ENCODE measurements at regions not wholly inside any gene's neighbourhood (a gene's known extent, or its start where the extent isn't known, plus 50 kb on each side); places are given as distances from the start of the nearest gene placed in this dataset.

- no peak for TF ChIP-seq EZH2phosphoT487 (IDR thresholded peaks at IDR 0.05; ENCODE audit: borderline replicate concordance)
- Histone ChIP-seq H3K27me3 (ENCODE audit: insufficient read depth, low read length, poor library complexity, severe bottlenecking) (no peaks in the 10 kb centered on the region), H3K9ac (ENCODE audit: low read depth, low read length, poor library complexity, severe bottlenecking) (no peak overlapping the region), H3F3A (ENCODE audit: low read depth) (no peaks in the 10 kb centered on the region), H3K4me1 (ENCODE audit: insufficient read depth, low read length, poor library complexity, severe bottlenecking) (no peaks in the 10 kb centered on the region), H3K4me3 (ENCODE audit: low read length, poor library complexity, severe bottlenecking) (no peak overlapping the region), H3K79me2 (ENCODE audit: insufficient read depth, low read length) (no peaks in the 10 kb centered on the region), H3K9me3 (ENCODE audit: insufficient read depth, low read depth, low read length) (no peaks in the 10 kb centered on the region), H3K9me2 (replicated peaks; ENCODE audit: low read depth, low read length) (no peaks in the 10 kb centered on the region), H4K20me1 (ENCODE audit: insufficient read depth, low read length, poor library complexity, severe bottlenecking) (no peaks in the 10 kb centered on the region), H2AFZ (ENCODE audit: low read length) (no peak overlapping the region), H3K4me2 (ENCODE audit: low read depth, low read length, poor library complexity, severe bottlenecking) (no peak overlapping the region), H3K36me3 (ENCODE audit: insufficient read depth, low read length) (no peaks in the 10 kb centered on the region)
These were observed 669.3 kb downstream of the TOX3 start for GRCh38 chr16:51877686-51878085.

DNA sequence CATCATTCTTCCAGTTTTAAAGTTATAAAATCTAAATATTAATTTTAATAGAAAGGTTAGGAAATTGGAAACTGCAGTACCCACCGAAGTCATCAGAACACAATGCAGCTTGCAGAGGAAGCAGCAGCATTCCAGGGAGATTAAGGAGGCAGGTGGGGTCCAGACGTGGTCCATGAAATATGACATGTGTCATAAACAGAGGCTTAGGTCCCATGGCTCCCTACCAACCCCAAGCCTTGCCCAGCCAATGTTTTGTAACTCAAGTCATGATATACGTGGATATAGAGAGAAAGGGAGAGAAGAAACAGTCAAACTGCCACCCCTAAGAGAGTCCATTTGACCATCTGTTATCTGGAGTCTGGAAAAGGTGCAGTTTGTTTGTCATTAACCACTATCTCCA, 670.0 kb downstream of the TOX3 start:
- Histone ChIP-seq H3F3A (ENCODE audit: low read depth) (no peaks in the 10 kb centered on the region), H3K9me2 (replicated peaks; ENCODE audit: low read depth, low read length) (no peaks in the 10 kb centered on the region), H3K9ac (ENCODE audit: low read depth, low read length, poor library complexity, severe bottlenecking) (no peak overlapping the region), H3K4me1 (ENCODE audit: insufficient read depth, low read length, poor library complexity, severe bottlenecking) (no peaks in the 10 kb centered on the region), H2AFZ (ENCODE audit: low read length) (no peak overlapping the region), H3K9me3 (ENCODE audit: insufficient read depth, low read depth, low read length) (no peaks in the 10 kb centered on the region), H3K4me2 (ENCODE audit: low read depth, low read length, poor library complexity, severe bottlenecking) (no peak overlapping the region), H3K4me3 (ENCODE audit: low read length, poor library complexity, severe bottlenecking) (no peak overlapping the region), H4K20me1 (ENCODE audit: insufficient read depth, low read length, poor library complexity, severe bottlenecking) (no peaks in the 10 kb centered on the region), H3K79me2 (ENCODE audit: insufficient read depth, low read length) (no peaks in the 10 kb centered on the region), H3K27me3 (ENCODE audit: insufficient read depth, low read length, poor library complexity, severe bottlenecking) (no peaks in the 10 kb centered on the region), H3K36me3 (ENCODE audit: insufficient read depth, low read length) (no peaks in the 10 kb centered on the region)
- TF ChIP-seq CTCF (conservative IDR thresholded peaks at IDR 0.05; ENCODE audit: low read length) (no peak), EZH2phosphoT487 (IDR thresholded peaks at IDR 0.05; ENCODE audit: borderline replicate concordance) (no peak)

GRCh38 chr16:51876601-51876875, 670.4 kb downstream of the TOX3 start:
- Histone ChIP-seq H3K9ac (ENCODE audit: low read depth, low read length, poor library complexity, severe bottlenecking) (no peak overlapping the region), H3F3A (ENCODE audit: low read depth) (no peaks in the 10 kb centered on the region), H3K4me1 (ENCODE audit: insufficient read depth, low read length, poor library complexity, severe bottlenecking) (no peaks in the 10 kb centered on the region), H2AFZ (ENCODE audit: low read length) (no peak overlapping the region), H3K9me3 (ENCODE audit: insufficient read depth, low read depth, low read length) (no peaks in the 10 kb centered on the region), H3K79me2 (ENCODE audit: insufficient read depth, low read length) (no peaks in the 10 kb centered on the region), H3K4me3 (ENCODE audit: low read length, poor library complexity, severe bottlenecking) (no peak overlapping the region), H4K20me1 (ENCODE audit: insufficient read depth, low read length, poor library complexity, severe bottlenecking) (no peaks in the 10 kb centered on the region), H3K36me3 (ENCODE audit: insufficient read depth, low read length) (no peaks in the 10 kb centered on the region), H3K27me3 (ENCODE audit: insufficient read depth, low read length, poor library complexity, severe bottlenecking) (no peaks in the 10 kb centered on the region), H3K4me2 (ENCODE audit: low read depth, low read length, poor library complexity, severe bottlenecking) (no peak overlapping the region), H3K9me2 (replicated peaks; ENCODE audit: low read depth, low read length) (no peaks in the 10 kb centered on the region)
- no peak for TF ChIP-seq EZH2phosphoT487 (IDR thresholded peaks at IDR 0.05; ENCODE audit: borderline replicate concordance)
- TF ChIP-seq CTCF (conservative IDR thresholded peaks at IDR 0.05; ENCODE audit: low read length): no peak

- Histone ChIP-seq H3K79me2 (ENCODE audit: insufficient read depth, low read length) (no peaks in the 10 kb centered on the region), H4K20me1 (ENCODE audit: insufficient read depth, low read length, poor library complexity, severe bottlenecking) (no peaks in the 10 kb centered on the region), H3K36me3 (ENCODE audit: insufficient read depth, low read length) (no peaks in the 10 kb centered on the region), H3K9ac (ENCODE audit: low read depth, low read length, poor library complexity, severe bottlenecking) (no peak overlapping the region), H2AFZ (ENCODE audit: low read length) (no peak overlapping the region), H3F3A (ENCODE audit: low read depth) (no peaks in the 10 kb centered on the region), H3K9me3 (ENCODE audit: insufficient read depth, low read depth, low read length) (no peaks in the 10 kb centered on the region), H3K4me1 (ENCODE audit: insufficient read depth, low read length, poor library complexity, severe bottlenecking) (no peaks in the 10 kb centered on the region), H3K4me3 (ENCODE audit: low read length, poor library complexity, severe bottlenecking) (no peak overlapping the region), H3K4me2 (ENCODE audit: low read depth, low read length, poor library complexity, severe bottlenecking) (no peak overlapping the region), H3K27me3 (ENCODE audit: insufficient read depth, low read length, poor library complexity, severe bottlenecking) (no peaks in the 10 kb centered on the region), H3K9me2 (replicated peaks; ENCODE audit: low read depth, low read length) (no peaks in the 10 kb centered on the region)
- TF ChIP-seq EZH2phosphoT487 (IDR thresholded peaks at IDR 0.05; ENCODE audit: borderline replicate concordance) (no peak), CTCF (conservative IDR thresholded peaks at IDR 0.05; ENCODE audit: low read length) (no peak)
These were observed 670.9 kb downstream of the TOX3 start for GRCh38 chr16:51875834-51876600.
